Fibroblast of mammary gland (primary cell): ENCODE measurements at regions not wholly inside any gene's neighbourhood (a gene's known extent, or its start where the extent isn't known, plus 50 kb on each side); places are given as distances from the start of the nearest gene placed in this dataset.
"Not testable (repeated sequence)": the region's sequence is repeated elsewhere in the genome, so short reads cannot be mapped to it uniquely, and the experiment has no call there.

Experiments
- DNase-seq: peaks from one replicate; pipeline ENCODE4 v3.0.0-alpha.2; 2010; ENCODE audit warnings: low read depth
- H3K4me3 ChIP-seq: 2 replicates; pipeline ENCODE4 v1.5.1; 2011; ENCODE audit warnings: low read depth, mild to moderate bottlenecking, low read length, moderate library complexity; ENCODE audit not compliant: control insufficient read depth
- TF ChIP-seq, protein P1 (sequence below): conservative IDR thresholded peaks from 2 replicates; pipeline ENCODE4 v1.5.1; 2011; ENCODE audit warnings: low read depth, low read length, inconsistent platforms; ENCODE audit not compliant: control insufficient read depth, insufficient read depth

DNA sequence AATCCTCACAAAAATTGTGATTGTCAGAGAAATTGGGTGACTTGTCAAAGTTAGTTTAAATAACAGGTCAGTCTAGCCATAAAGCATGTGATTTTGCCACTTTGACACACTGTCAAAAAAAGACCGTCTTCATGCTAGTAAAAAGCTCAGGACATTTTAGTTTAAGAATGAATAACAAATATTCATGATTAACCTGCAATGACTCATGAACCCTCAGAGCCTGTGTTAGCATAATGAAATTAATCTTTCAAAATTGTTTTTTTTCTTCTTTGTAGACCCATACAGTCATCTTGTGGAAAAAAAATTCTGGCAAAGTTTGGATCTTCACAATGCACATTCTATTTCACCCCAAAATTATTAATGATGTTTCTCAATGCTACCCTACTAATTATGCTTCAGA lies 255.2 kb upstream of the POT1 start:
- DNase-seq, result no peak
- TF ChIP-seq, protein P1, sequence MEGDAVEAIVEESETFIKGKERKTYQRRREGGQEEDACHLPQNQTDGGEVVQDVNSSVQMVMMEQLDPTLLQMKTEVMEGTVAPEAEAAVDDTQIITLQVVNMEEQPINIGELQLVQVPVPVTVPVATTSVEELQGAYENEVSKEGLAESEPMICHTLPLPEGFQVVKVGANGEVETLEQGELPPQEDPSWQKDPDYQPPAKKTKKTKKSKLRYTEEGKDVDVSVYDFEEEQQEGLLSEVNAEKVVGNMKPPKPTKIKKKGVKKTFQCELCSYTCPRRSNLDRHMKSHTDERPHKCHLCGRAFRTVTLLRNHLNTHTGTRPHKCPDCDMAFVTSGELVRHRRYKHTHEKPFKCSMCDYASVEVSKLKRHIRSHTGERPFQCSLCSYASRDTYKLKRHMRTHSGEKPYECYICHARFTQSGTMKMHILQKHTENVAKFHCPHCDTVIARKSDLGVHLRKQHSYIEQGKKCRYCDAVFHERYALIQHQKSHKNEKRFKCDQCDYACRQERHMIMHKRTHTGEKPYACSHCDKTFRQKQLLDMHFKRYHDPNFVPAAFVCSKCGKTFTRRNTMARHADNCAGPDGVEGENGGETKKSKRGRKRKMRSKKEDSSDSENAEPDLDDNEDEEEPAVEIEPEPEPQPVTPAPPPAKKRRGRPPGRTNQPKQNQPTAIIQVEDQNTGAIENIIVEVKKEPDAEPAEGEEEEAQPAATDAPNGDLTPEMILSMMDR, result no peak
- H3K4me3 ChIP-seq, result no peak overlapping the region

DNA sequence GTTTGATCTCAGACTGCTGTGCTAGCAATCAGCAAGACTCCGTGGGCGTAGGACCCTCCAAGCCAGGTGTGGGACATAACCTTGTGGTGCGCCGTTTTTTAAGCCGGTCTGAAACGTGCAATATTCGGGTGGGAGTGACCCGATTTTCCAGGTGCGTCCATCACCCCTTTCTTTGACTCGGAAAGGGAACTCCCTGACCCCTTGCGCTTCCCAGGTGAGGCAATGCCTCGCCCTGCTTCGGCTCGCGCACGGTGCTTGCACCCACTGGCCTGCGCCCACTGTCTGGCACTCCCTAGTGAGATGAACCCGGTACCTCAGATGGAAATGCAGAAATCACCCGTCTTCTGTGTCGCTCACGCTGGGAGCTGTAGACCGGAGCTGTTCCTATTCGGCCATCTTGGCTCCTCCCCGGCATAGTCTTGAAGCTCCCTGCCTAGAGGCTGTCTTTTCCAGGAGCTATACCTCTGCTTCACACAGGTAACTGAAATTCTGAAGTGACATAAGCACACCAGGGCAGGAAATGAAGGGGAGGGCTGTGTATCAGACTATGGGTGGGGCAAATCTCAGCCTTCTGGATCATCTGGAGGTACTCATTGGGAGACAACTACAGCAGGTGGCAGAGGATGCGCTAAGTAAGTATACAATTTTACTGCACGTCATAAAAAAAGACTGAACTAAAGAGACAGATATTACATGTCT lies 252.1 kb upstream of the POT1 start:
- H3K4me3 ChIP-seq, DNase-seq: not testable (repeated sequence)

DNA sequence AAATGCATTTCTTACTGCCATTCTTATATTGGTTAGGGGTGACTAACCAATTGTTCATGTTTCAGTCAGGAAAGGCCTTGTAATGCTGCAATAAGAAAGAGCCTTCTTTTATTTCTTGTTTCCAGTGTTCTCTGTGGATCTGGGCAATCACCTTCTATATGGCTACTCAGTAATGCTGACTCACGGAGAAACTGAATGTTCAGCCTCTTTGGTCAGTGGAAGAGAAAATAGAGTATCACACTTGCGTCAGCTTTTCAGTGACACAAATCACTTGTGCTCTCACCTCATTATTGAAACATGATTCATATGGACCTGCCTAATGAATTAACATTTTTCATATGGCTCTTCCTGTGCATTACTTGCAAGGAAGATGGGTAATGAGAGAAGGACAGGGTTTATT lies 243.9 kb upstream of the POT1 start:
- no peak for DNase-seq
- TF ChIP-seq, protein P1, result no peak
- no peak overlapping the region for H3K4me3 ChIP-seq

DNA sequence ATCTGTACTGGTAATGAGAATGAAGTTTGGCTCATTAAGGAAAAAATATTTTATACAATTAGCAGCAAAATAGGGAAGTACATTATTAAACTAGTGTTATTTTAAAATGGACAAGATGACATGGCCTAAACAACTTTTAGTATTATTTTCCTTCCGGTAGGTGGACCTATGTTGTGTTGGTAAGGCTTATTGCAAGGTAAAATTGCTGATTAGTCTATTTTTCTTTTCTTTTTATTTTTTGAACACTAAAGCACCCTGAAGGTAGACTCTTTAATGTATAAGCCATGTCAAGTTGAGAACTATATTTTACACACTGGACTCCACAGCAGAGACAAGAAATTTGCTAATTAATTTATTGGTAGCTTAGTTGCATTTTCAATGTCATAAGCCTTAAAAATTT lies 239.5 kb upstream of the POT1 start:
- DNase-seq, result no peak
- H3K4me3 ChIP-seq, result no peak overlapping the region
- TF ChIP-seq, protein P1, result no peak

DNA sequence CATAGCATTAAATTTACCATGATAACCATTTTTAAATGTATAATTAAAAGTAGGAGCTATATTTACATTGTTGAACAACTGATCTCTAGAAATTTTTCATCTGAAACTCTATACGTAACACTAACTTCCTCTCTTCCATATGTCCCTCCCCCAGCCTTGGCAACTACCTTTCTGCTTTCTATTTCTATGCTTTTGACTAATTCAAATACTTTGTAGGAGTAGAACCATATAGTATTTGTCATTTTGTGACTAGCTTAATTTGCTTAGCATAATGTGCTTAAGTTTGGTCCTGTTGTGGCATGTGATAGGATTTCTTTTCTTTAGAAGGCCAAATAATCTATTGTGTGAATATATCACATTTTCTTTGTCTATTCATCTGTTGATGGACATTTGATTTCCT lies 225.3 kb upstream of the POT1 start:
- no peak overlapping the region for H3K4me3 ChIP-seq
- TF ChIP-seq, protein P1, result no peak
- DNase-seq, result no peak

DNA sequence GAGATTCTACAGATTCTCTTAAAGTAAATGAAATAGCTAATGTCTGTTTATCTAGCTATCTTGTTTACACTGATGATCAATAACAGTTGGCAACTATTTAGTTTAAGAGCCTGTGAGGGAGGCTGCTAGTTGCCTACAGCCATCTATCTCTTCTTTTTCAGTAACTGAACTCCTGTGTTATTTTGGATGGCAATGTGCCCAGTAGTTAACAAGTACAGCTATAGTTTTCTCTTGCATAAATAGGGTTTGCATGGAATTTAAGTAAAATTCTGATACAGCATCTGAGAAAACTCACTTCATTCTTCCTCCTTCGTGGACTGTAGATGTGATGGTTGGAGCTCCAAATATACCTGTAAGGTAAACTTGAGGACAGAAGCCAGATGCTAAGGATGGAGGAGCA lies 219.5 kb upstream of the POT1 start:
- H3K4me3 ChIP-seq, result no peak overlapping the region
- DNase-seq, result no peak
- TF ChIP-seq, protein P1, result no peak

DNA sequence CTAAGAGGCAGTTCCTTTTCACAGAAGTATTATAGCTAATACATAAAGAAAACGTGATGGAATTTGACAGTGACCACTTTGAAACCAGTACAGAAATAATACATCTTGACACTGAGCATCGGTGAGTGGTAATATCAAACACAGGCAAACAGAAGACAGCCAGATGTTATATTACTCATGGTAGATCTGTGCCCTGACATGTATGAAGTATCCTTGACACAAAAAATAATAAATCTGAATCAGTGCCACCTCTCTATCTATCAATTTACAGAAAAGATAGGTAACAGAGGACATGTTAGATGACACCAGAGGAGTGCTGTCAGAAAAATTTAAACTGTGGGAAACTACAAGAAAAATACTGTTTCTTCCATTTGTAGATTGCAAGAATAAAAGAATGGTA lies 217.4 kb upstream of the POT1 start:
- DNase-seq, result no peak
- TF ChIP-seq, protein P1, result no peak
- no peak overlapping the region for H3K4me3 ChIP-seq
